Hepatocyte (in vitro differentiated cells): ENCODE measurements at regions not wholly inside any gene's neighbourhood (a gene's known extent, or its start where the extent isn't known, plus 50 kb on each side); places are given as distances from the start of the nearest gene placed in this dataset.

Experiments used
- DNase-seq: peaks from one replicate; pipeline ENCODE4 v3.0.0-alpha.2; 2016; ENCODE audit warnings: low spot score
- H2AFZ ChIP-seq: fragments of 200-600 bp; sonication (generic); 2 replicates; pipeline ENCODE4 v1.6.0; 2016; ENCODE audit warnings: antibody characterized with exemption, mild to moderate bottlenecking
- H3K27ac ChIP-seq: fragments of 200-600 bp; sonication (generic); 2 replicates; pipeline ENCODE4 v1.5.1; 2016; ENCODE audit warnings: mild to moderate bottlenecking
- H3K27me3 ChIP-seq: fragments of 200-600 bp; sonication (generic); 2 replicates; pipeline ENCODE4 v1.6.1; 2016
- H3K36me3 ChIP-seq: fragments of 200-600 bp; sonication (generic); replicated peaks from 2 replicates; pipeline ENCODE4 v1.5.1; 2016; ENCODE audit warnings: low read depth; ENCODE audit not compliant: insufficient read depth
- H3K4me1 ChIP-seq: fragments of 200-600 bp; sonication (generic); 2 replicates; pipeline ENCODE4 v1.5.1; 2016; ENCODE audit warnings: mild to moderate bottlenecking, moderate library complexity; ENCODE audit not compliant: insufficient read depth
- H3K4me2 ChIP-seq: fragments of 200-600 bp; sonication (generic); 2 replicates; pipeline ENCODE4 v1.6.0; 2016
- H3K4me3 ChIP-seq: fragments of 200-600 bp; sonication (generic); 2 replicates; pipeline ENCODE4 v1.5.1; 2016; ENCODE audit warnings: mild to moderate bottlenecking
- H3K79me2 ChIP-seq: fragments of 200-600 bp; sonication (generic); 2 replicates; pipeline ENCODE4 v1.6.0; 2017; ENCODE audit warnings: mild to moderate bottlenecking
- H3K9me2 ChIP-seq: fragments of 200-600 bp; sonication (generic); replicated peaks from 2 replicates; pipeline ENCODE4 v1.6.0; 2017; ENCODE audit warnings: mild to moderate bottlenecking; ENCODE audit not compliant: insufficient read depth
- H3K9me3 ChIP-seq: fragments of 200-600 bp; sonication (generic); 2 replicates; pipeline ENCODE4 v1.5.1; 2016; ENCODE audit warnings: low read depth, mild to moderate bottlenecking
- H4K20me1 ChIP-seq: fragments of 200-600 bp; sonication (generic); 2 replicates; pipeline ENCODE4 v1.6.0; 2016; ENCODE audit warnings: mild to moderate bottlenecking; ENCODE audit not compliant: insufficient read depth, poor library complexity, severe bottlenecking
- EZH2 ChIP-seq: fragments of 200-600 bp; sonication (generic); IDR thresholded peaks from 2 replicates; pipeline ENCODE4 v1.6.1; 2016; ENCODE audit warnings: antibody characterized with exemption, mild to moderate bottlenecking, borderline replicate concordance
- EZH2phosphoT487 ChIP-seq: fragments of 200-600 bp; sonication (generic); IDR thresholded peaks from one replicate; pipeline ENCODE4 v1.6.1; 2018; ENCODE audit warnings: antibody characterized with exemption, mild to moderate bottlenecking, low read depth, moderate library complexity; ENCODE audit not compliant: unreplicated experiment, severe bottlenecking
- WGBS: methylation state at CpG from one replicate; pipeline ENCODE4 v1.1.6; 2016; ENCODE audit warnings: low lambda C conversion rate; ENCODE audit errors: missing lambda C conversion rate; 5-methylcytosine and 5-hydroxymethylcytosine counted together
- TF ChIP-seq, protein P1 (sequence below): fragments of 200-600 bp; sonication (generic); IDR thresholded peaks from 2 replicates; pipeline ENCODE4 v1.5.1; 2016; ENCODE audit warnings: antibody characterized with exemption, mild to moderate bottlenecking; ENCODE audit not compliant: poor library complexity

- DNase-seq: no peak
- WGBS: 53% methylated on average over 3 of the region's 3 CpGs
- no peaks in the 10 kb centered on the region for H4K20me1 ChIP-seq
Observed at GRCh38 chr12:16472631-16473030, 125.2 kb downstream of the MGST1 start.

DNA sequence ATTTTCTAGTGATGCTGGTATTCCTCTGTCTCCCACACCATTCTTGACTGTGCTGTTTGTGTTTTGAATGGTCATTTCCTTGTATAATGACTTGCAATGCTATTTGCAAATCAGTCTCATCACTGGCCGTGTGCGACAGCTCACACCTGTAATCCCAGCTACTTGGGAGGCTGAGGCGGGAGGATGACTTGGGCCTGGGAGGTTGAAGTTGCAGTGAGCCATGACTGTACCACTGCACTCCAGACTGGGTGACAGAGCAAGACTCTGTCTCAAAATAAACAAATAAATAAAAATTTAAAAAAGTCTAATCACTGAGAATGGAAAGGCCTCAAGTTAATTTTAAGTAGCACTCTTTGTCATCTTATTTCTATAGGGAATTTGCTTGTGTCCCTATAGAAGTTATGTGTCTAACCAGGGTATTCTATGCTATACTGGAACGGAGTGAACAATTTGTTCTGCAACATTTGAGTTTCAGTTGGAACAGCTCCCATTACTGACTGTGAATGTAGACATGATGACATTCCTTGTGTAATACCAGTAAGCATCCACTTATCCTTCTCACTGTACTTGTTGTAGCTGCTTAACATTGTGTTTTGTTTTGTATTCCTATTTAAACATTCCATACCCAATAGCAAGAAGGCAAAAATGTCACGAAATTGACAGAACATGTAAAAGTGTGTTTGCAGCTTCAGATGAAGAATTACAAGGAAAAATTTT, 126.3 kb downstream of the MGST1 start:
- no peak overlapping the region for H3K4me2 ChIP-seq
- H2AFZ ChIP-seq: no peak overlapping the region
- H3K4me1 ChIP-seq: no peaks in the 10 kb centered on the region
- TF ChIP-seq, protein P1, sequence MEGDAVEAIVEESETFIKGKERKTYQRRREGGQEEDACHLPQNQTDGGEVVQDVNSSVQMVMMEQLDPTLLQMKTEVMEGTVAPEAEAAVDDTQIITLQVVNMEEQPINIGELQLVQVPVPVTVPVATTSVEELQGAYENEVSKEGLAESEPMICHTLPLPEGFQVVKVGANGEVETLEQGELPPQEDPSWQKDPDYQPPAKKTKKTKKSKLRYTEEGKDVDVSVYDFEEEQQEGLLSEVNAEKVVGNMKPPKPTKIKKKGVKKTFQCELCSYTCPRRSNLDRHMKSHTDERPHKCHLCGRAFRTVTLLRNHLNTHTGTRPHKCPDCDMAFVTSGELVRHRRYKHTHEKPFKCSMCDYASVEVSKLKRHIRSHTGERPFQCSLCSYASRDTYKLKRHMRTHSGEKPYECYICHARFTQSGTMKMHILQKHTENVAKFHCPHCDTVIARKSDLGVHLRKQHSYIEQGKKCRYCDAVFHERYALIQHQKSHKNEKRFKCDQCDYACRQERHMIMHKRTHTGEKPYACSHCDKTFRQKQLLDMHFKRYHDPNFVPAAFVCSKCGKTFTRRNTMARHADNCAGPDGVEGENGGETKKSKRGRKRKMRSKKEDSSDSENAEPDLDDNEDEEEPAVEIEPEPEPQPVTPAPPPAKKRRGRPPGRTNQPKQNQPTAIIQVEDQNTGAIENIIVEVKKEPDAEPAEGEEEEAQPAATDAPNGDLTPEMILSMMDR: no peak
- TF ChIP-seq EZH2 (no peak), EZH2phosphoT487 (no peak)
- no peaks in the 10 kb centered on the region for H3K27me3 ChIP-seq
- H3K9me3 ChIP-seq: no peaks in the 10 kb centered on the region
- no peaks in the 10 kb centered on the region for H4K20me1 ChIP-seq
- no peaks in the 10 kb centered on the region for H3K36me3 ChIP-seq
- DNase-seq: no peak
- no peaks in the 10 kb centered on the region for H3K9me2 ChIP-seq
- no peak overlapping the region for H3K4me3 ChIP-seq
- no peak overlapping the region for H3K27ac ChIP-seq
- 87% methylated on average over 5 of the region's 5 CpGs for WGBS
- no peaks in the 10 kb centered on the region for H3K79me2 ChIP-seq

More at GRCh38 chr12:16472631-16473030, 125.2 kb downstream of the MGST1 start:
- Histone ChIP-seq H3K4me1 (no peaks in the 10 kb centered on the region), H3K36me3 (no peaks in the 10 kb centered on the region), H3K9me3 (no peaks in the 10 kb centered on the region), H3K27me3 (no peaks in the 10 kb centered on the region), H3K4me3 (no peak overlapping the region), H3K4me2 (no peak overlapping the region), H3K27ac (no peak overlapping the region), H3K9me2 (no peaks in the 10 kb centered on the region), H3K79me2 (no peaks in the 10 kb centered on the region), H2AFZ (no peak overlapping the region)
- no peak for TF ChIP-seq EZH2
- TF ChIP-seq, protein P1: no peak
- no peak for TF ChIP-seq EZH2phosphoT487

DNA sequence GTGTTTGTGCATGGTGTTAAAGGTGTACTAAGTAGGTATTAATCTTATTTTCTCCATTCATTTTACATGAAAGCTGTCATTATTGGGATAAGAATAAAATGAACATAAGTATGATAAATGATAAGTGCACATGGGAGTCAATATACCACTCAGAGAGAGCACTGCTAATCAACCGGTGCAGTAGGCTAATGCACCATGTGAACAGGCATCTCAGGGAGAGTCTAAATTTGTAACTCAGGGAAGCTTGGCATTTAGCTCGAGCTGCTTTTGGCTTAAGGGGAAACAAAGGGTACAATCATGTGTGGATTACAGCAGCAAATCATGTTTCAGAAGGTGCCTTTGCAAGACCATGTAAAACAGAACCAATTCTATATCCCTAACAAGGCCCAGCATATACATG, 127.4 kb downstream of the MGST1 start:
- no peaks in the 10 kb centered on the region for H4K20me1 ChIP-seq
- no peak for DNase-seq
- H3K79me2 ChIP-seq: no peaks in the 10 kb centered on the region
- no peaks in the 10 kb centered on the region for H3K9me2 ChIP-seq
- 80% methylated on average over 2 of the region's 2 CpGs for WGBS
- TF ChIP-seq EZH2 (no peak), EZH2phosphoT487 (no peak)
- TF ChIP-seq, protein P1: no peak
- no peak overlapping the region for H2AFZ ChIP-seq
- no peak overlapping the region for H3K4me2 ChIP-seq
- H3K9me3 ChIP-seq: no peaks in the 10 kb centered on the region
- H3K4me1 ChIP-seq: no peaks in the 10 kb centered on the region
- H3K27ac ChIP-seq: no peak overlapping the region
- no peak overlapping the region for H3K4me3 ChIP-seq
- H3K27me3 ChIP-seq: no peaks in the 10 kb centered on the region
- H3K36me3 ChIP-seq: no peaks in the 10 kb centered on the region

DNA sequence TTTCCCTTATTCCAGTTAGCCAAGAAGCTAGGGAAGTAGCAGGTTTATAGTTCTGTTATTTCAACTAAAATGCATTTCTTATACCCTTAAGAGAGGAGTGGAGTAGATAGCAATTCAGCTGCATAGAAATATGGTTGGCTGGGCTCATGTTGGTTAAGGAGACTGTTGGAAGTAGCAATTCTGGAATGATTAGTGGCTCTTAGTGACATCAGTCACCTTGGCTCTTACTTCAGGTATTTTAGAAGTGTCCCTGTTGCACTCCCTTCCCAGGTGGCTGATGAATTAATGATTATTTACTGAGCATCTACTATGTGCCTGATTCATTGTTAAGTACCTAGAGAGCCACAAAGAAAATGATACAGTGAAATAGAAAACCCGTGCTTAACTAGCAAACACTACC, 128.1 kb downstream of the MGST1 start:
- Histone ChIP-seq H3K27me3 (no peaks in the 10 kb centered on the region), H3K79me2 (no peaks in the 10 kb centered on the region), H2AFZ (no peak overlapping the region), H3K4me3 (no peak overlapping the region), H3K4me1 (no peaks in the 10 kb centered on the region), H4K20me1 (no peaks in the 10 kb centered on the region), H3K4me2 (no peak overlapping the region), H3K9me3 (no peaks in the 10 kb centered on the region), H3K36me3 (no peaks in the 10 kb centered on the region), H3K27ac (no peak overlapping the region), H3K9me2 (no peaks in the 10 kb centered on the region)
- 83% methylated on average over 1 of the region's 1 CpG for WGBS
- TF ChIP-seq EZH2 (no peak), EZH2phosphoT487 (no peak)
- TF ChIP-seq, protein P1: no peak
- no peak for DNase-seq
